HEK293T (cell line): ENCODE measurements at regions not wholly inside any gene's neighbourhood (a gene's known extent, or its start where the extent isn't known, plus 50 kb on each side); places are given as distances from the start of the nearest gene placed in this dataset.

ENCODE experiments used
- ARNT ChIP-seq: fragments of 450-650 bp; IDR thresholded peaks from 2 replicates; pipeline ENCODE4 v1.6.1; 2017; ENCODE audit warnings: mild to moderate bottlenecking
- BHLHE40 ChIP-seq: fragments of 450-650 bp; IDR thresholded peaks from 2 replicates; pipeline ENCODE4 v1.6.1; 2016; ENCODE audit warnings: mild to moderate bottlenecking, moderate library complexity, borderline replicate concordance
- ELF4 ChIP-seq: fragments of 450-650 bp; IDR thresholded peaks from 2 replicates; pipeline ENCODE4 v1.6.1; 2017; ENCODE audit warnings: antibody characterized with exemption
- FOXA1 ChIP-seq: fragments of 450-650 bp; IDR thresholded peaks from 2 replicates; pipeline ENCODE4 v1.6.1; 2016; ENCODE audit warnings: mild to moderate bottlenecking
- HDGF ChIP-seq: fragments of 450-650 bp; IDR thresholded peaks from 2 replicates; pipeline ENCODE4 v1.6.1; 2017; ENCODE audit warnings: antibody characterized with exemption, borderline replicate concordance
- L3MBTL2 ChIP-seq: fragments of 450-650 bp; conservative IDR thresholded peaks from 2 replicates; pipeline ENCODE4 v1.6.1; 2016; ENCODE audit warnings: mild to moderate bottlenecking
- ZNF384 ChIP-seq: fragments of 450-650 bp; IDR thresholded peaks from 2 replicates; pipeline ENCODE4 v1.6.1; 2016

- TF ChIP-seq FOXA1 (no peak), BHLHE40 (no peak), ELF4 (no peak), L3MBTL2 (no peak), ZNF384 (no peak), ARNT (no peak), HDGF (no peak)
Observed at GRCh38 chr2:118469103-118469502, 378.3 kb downstream of the EN1 start.
